Thyroid gland (tissue), 4 donors: ENCODE measurements at regions not wholly inside any gene's neighbourhood (a gene's known extent, or its start where the extent isn't known, plus 50 kb on each side); places are given as distances from the start of the nearest gene placed in this dataset.

Experiments
- POLR2A ChIP-seq, 2 donors: fragments of 450-650 bp; IDR thresholded peaks; one replicate each; pipeline ENCODE4 v1.6.1; 2017; ENCODE audit warnings: antibody characterized with exemption in 2 of 2, mild to moderate bottlenecking in 2 of 2, moderate library complexity in 1 of 2
- TF ChIP-seq, protein P1 (sequence below), 6 experiments: fragments of 200-600 bp in 3 of 6; fragments of 450-650 bp in 3 of 6; sonication (generic) in 3 of 6; IDR thresholded peaks; one replicate each; pipeline ENCODE4 v1.5.1; 2016 to 2019; ENCODE audit warnings: antibody characterized with exemption in 6 of 6, mild to moderate bottlenecking in 2 of 6, inconsistent platforms in 1 of 6, moderate library complexity in 1 of 6

DNA sequence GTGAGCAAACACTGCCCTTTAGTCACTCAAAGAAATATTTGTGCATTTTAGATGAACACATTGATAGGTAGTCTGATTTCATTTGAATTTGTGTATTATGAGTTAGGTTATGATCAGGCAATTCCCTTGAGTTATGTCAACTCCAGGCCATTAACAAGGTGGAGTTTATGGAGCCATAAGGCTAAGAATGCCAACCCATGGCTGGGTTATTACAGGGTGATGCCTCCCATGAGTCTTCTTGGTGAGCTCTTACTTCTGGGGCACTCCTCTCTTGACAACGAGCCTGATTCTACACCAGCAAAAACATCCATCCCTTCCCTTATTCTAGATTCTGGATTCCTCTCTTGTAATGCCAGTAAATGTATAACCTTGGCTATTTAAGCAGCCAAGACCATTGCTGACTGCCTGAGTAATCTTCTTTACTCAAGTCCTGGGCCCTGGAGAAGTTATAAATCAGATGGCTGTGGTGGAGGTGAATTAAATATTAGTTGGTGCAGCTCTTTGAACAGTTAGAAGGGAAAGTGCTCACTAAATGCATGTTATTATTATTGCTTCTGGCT, 645.7 kb upstream of the TENM4 start:
- TF ChIP-seq, protein P1, sequence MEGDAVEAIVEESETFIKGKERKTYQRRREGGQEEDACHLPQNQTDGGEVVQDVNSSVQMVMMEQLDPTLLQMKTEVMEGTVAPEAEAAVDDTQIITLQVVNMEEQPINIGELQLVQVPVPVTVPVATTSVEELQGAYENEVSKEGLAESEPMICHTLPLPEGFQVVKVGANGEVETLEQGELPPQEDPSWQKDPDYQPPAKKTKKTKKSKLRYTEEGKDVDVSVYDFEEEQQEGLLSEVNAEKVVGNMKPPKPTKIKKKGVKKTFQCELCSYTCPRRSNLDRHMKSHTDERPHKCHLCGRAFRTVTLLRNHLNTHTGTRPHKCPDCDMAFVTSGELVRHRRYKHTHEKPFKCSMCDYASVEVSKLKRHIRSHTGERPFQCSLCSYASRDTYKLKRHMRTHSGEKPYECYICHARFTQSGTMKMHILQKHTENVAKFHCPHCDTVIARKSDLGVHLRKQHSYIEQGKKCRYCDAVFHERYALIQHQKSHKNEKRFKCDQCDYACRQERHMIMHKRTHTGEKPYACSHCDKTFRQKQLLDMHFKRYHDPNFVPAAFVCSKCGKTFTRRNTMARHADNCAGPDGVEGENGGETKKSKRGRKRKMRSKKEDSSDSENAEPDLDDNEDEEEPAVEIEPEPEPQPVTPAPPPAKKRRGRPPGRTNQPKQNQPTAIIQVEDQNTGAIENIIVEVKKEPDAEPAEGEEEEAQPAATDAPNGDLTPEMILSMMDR (IDR thresholded peaks at IDR 0.05) = no peak
- no peak for TF ChIP-seq POLR2A (IDR thresholded peaks at IDR 0.05)
